ENCODE measurements at regions not wholly inside any gene's neighbourhood (a gene's known extent, or its start where the extent isn't known, plus 50 kb on each side); places are given as distances from the start of the nearest gene placed in this dataset.
"Not testable (repeated sequence)": the region's sequence is repeated elsewhere in the genome, so short reads cannot be mapped to it uniquely, and the experiment has no call there.

DNA sequence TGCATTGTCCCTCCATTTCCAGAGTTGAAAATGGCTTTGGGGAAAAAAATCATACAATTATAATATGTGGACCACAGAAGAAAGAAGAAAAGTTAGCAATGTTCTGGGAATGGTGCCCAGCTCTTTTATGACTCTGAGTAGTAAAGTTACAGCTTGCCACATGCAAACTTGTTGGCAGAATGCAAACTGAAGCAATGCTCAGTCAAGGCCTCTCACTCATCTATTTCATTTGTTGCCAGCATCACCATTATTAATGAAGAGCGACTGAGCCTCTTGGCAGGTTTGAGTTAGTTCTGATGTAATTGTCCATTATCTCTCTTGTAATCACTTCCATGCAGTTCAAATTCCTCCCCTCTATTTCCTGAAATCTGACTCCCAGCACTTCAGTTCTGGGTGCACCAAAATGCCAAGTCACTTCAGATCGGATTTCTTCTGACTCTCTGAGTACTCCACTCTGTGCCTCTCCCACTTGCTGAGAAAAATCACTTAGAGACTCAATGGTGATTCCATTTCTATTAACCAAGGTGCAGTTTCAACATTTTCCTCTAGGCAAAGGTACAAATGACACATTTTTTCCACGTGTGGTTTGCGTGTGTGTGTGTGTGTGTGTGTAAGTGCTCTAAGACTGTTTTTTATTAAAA, 154.4 kb upstream of the STMND1 start:
- DNase-seq = no peak

DNA sequence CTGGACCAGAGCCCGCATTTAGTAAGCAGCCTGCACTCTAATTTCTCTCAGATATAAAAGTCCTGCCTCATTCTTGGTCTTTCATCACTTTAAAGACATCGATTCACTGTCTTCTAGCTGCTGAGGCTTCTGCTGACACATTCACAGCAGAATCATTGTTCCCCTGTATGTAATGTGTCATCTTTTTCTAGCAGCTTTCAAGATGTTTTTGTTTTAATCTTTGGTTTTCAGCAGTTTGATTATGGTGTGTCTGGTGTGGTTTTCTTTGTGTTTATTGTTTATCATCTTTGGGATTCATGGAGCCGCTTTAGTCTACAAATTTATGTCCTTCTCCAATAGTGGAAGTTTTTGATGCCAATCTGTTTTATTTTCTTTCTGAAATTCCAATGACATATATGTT, 157.3 kb upstream of the STMND1 start:
- DNase-seq = no peak

- DNase-seq = no peak
These were observed 162.0 kb upstream of the STMND1 start for GRCh38 chr6:16939839-16940238.

- no peak for DNase-seq
These were observed 162.5 kb upstream of the STMND1 start for GRCh38 chr6:16939351-16939750.

GRCh38 chr6:16936893-16937292, 165.0 kb upstream of the STMND1 start:
- no peak for DNase-seq

- no peak for DNase-seq
These were observed 167.9 kb upstream of the STMND1 start for GRCh38 chr6:16933961-16934360.

DNA sequence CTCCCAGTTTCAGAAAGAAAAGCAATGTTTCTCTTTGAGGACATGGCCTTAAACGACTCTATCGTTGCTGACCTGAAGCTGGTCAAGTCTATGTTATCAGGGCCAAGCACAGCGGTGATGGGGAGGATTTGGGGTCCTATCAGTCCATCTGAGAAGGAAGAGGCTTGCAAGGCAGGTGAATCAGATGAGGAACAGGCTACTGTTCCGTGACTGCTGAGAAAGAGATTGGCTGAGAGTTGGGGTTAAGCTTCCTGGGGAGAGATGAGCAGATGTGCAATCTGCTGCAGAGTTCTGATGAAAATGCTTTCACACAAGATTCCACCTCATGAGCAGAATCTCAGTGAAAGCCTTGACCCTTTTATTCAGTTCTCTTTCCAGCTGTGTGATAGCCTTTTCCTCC, 168.3 kb upstream of the STMND1 start:
- DNase-seq = no peak

DNA sequence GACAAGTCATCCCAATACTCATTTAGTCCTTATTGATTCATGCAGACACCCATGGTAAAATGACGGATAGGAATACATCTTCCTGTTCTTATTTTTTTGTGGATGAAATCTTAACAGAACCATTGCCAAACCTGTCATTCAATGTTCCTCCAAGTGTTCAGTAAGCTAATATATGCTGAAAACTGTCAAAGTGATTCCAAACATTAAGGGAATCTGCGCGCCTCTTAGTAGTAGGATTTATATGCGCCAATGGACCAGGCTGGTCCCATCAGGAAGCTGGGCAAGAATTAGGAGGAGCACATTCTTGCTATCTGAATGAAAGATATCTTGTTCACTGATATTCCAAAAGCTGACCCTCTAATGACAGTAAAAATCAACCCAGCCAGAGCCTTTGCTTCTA, 168.9 kb upstream of the STMND1 start:
- DNase-seq = no peak

- DNase-seq = not testable (repeated sequence)
These were observed 169.8 kb upstream of the ATXN1 start for GRCh38 chr6:16931079-16931478.

DNA sequence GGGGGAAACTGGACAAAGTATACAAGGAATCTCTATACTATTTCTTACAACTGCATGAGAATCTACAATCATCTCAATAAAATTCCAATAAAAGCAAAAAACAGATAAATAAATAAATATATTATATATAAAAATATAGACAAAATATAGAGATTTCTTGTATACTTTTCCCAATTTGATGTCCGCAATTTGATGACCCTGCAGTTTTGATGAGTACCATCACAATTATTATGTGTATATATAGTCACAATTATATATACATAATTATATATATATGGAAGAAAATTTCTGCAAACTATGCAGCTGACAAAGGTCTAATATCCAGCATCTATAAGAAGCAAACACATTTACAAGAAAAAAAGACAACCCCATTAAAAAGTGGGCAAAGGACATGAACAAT, 169.2 kb upstream of the ATXN1 start:
- DNase-seq = no peak

DNA sequence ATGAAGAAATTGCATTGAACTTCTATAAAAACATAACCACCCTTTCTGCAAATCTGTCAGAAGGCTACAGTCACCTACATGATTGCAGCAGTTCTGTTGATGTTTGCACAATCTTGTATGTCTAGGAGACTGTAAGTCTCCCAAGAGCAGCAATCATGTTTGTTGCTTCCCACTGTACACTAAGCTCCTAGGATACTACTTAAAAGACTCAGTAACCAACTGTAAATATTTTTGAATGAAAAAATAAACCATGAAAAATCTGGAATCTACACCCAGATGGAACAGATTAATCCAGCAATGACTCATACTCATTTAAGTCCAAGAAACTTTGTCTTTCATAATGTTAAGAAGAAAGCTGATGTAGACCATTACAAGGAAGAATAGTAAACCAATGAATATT, 168.5 kb upstream of the ATXN1 start:
- no peak for DNase-seq

DNA sequence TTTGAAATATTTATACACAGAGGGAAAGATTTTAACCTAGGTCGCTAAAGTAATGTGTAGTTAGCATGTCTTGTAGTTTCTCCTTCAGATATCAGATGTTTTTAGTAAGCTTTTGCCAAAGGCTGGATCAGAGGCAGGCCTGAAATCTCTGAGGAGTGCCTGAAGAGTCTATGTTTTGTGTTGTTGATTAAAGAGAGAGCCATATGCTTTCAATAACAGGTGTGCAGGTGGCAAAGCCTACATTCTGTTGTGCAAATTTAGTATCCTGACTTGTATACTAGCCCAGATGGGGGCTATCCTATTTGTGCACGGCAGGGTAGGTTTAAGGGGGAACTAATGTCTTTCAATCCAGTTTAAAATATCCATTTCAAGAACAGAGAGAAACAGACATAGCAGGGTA, 167.1 kb upstream of the ATXN1 start:
- no peak for DNase-seq

DNA sequence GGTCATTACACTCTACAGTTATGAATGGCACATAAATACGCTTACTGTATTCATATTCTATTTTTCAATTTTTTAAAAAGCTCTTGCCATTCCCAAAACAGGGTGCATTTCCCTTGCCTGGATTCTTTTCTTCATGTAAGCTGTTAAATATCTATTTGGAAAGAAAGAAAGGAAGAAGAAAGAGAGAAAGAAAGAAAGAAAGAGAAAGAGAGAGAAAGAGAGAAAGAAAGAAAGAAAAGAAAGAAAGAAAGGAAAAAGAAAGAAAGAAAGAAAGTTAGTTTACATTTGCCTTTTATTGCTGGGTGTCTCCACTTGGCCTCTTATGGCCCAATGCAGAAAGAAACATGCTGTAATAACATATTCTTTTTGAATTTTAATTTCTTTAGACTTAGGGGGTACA, 165.9 kb upstream of the ATXN1 start:
- DNase-seq = no peak

DNA sequence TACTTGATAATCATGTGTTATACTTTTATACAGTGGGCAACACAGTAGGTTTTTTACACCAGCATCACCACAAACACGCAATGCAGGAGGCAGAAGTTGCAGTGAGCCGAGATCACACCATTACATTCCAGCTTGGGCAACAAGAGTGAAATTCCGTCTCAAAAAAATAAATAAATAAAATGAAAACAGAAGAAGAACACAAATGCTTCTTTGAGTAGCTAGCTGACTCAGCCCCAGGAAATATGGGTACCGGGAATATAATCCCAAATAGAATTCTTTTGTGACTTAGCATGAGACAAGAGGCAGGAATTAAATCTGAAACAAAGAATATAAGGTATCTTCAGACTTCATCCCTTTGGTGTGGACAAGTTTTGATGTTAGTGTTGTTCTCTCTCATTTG, 164.2 kb upstream of the ATXN1 start:
- no peak for DNase-seq

DNA sequence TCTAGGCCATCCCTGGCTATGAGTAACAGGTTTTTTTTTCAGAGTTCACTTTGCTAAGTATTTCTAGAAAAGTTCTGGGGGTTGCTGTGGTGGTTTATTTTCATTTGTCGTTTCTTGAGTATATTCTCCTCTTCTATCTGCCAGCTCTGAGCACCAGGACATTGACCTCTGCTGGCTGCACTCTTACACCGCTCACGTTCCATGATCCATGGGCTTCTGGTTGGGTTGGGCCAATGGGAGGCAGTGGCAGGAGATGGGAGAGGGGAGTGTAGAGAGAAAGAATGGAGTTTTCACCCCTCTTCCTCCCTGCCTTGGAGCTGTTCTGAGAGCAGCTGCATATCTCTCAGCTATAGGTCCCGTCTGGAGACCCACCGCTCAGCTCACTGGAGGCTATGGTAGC, 161.0 kb upstream of the ATXN1 start:
- no peak for DNase-seq

DNA sequence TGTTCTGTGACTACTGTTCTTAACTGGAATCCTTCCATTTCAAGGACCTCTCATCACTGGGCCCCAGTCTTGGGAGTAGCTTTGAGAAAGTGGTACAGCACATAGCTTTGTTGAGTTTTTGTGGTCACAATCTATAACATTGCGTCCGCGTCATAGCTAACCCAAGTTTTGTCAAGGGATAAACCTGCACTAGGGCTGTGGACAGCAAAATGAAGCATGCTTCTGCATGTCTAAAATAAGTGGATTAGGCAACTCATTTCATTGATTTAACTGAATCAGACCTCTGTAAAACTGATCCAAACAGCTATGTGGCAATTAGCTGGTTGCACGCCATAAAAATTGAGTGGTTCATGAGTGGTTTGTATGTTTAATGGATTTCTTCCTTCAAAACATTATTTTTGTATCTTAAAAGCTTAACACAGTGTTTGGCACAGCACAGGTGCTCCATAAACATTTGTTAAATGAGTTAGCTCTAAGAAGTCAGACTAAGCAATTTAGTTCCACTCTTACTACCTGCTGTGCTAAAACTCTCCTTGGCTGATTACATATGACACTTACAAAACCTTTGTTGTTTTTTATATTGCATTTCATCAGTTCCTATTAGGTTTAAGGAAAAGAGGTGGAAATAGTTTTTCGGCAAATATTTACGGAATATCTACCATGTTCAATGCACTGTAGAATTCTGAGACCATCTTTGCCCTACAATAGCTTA, 160.3 kb upstream of the ATXN1 start:
- no peak for DNase-seq

DNA sequence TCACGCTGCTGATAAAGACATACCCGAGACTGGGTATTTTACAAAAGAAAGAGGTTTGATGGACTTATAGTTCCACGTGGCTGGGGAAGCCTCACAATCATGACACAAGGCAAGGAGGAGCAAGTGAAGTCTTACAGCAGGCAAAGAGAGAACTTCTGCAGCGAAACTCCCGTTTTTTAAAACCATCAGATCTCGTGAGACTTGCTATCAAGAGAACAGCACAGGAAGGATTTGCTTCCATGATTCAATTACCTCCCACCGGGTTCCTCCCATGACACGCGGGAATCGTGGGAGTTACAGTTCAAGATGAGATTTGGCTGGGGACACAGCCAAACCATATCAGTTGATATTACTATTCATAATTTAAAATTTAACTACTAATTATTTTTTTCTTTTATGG, 157.3 kb upstream of the ATXN1 start:
- no peak for DNase-seq

DNA sequence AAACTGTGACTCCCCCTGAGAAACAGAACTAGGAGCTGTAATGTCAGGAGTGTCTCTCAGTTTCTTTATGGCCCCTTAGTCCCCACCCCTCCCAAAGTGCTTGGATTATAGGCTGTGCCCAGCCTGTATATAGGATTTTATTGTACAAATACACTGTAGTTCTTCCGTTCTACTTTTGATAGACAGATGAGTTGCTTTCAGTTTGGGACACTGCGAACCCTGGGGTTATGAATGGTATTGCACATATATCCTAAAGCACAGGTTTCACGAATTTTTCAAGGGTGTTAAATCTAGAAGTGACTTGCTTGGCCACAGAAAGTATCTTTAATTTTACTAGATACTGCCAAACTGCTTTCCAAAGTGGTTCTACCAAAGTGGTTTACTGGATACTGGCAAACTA, 152.9 kb upstream of the ATXN1 start:
- DNase-seq = no peak

GRCh38 chr6:16912756-16913155, 151.5 kb upstream of the ATXN1 start:
- DNase-seq = no peak

DNA sequence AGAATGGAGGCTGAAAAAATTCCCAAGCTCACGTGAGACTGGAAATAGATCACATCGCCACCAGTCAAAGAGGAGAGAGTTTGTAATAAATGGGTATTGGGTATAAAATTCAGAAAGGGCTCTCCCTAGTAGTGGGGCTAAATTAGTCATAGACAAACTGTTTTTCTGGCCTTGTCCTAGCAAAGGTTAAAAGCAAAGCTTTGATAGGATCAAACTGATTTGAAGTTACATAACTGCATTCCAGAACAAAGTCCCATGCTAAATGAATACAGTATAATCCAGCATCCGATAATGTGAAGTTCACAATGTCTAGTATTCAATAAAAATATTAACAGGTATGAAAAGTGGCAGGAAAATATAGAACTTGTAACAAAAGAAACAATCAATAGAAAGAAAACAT, 149.8 kb upstream of the ATXN1 start:
- no peak for DNase-seq

DNA sequence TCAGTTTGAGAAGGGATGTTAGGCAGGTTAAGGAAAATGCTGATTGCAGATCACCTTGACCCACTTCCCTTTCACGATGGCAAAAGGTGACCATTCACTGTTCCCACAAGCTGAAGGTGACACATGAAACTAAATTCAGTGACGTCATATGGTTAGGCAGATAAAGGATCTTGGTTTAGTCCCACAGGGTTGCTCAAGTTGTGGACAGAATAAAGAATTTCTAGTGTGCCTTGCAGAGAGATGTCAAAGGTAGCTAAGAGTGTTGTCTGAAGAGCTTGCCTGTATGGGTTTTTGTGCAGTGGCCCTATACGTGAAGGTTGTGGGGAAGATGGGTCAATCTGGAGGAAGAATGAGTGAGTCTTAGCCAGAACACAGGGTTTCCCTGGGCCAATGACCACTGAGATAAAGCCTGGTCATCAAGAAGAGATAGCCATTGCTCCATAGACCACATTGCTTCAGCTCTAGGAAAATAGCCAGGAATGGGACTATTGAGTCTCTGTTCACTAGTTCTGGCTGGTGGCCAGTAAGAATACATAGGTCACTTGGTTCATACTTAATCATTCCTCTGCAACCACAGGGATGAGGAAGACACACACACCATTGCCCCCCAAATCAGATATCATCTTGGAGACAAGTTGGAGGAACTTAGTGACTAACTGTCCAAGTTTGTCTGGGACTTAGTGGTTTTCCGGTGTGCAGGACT, 148.5 kb upstream of the ATXN1 start:
- no peak for DNase-seq

GRCh38 chr6:16907991-16908390, 146.7 kb upstream of the ATXN1 start:
- DNase-seq = no peak

- no peak for DNase-seq
These were observed 143.7 kb upstream of the ATXN1 start for GRCh38 chr6:16904957-16905356.

- no peak for DNase-seq
These were observed 142.2 kb upstream of the ATXN1 start for GRCh38 chr6:16903470-16903869.

DNA sequence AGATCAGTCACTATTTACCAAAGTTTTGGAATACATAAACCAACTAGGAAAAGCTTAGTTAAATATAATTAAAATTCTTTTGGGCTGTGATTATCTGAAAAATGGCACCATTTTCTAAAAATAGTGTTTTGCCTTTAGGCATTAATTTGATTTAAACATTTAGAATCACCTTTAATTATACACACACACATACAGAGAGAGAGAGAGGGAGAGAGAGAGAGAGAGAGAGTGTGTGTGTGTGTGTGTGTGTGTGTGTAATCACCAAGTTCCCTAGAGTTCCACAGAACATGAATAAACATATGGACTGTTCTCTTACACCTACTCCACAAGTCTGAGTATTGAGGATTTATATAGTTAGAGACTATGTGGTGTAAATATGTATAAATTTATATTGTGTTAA, 141.2 kb upstream of the ATXN1 start:
- DNase-seq = no peak
